H1 (cell line): ENCODE measurements at regions not wholly inside any gene's neighbourhood (a gene's known extent, or its start where the extent isn't known, plus 50 kb on each side); places are given as distances from the start of the nearest gene placed in this dataset.

Experiments
- CTCF ChIA-PET: fragments of 300-600 bp; sonication (Branson Sonifier 250); formaldehyde crosslinking; loops from one replicate; lab custom pipeline; 2021; ENCODE audit not compliant: partially characterized antibody; lab: Charles Lee
- POLR2A ChIA-PET: fragments of 300-600 bp; sonication (Branson Sonifier 250); formaldehyde crosslinking; loops from one replicate; lab custom pipeline; 2021; ENCODE audit warnings: inconsistent platforms; ENCODE audit not compliant: partially characterized antibody; lab: Charles Lee
- DNase-seq, 2 experiments: peaks; one replicate each; pipeline versions ENCODE4 v3.0.0 to v3.0.0-alpha.2; 2010 to 2022; ENCODE audit warnings: low spot score in 2 of 2, low read depth in 1 of 2, mixed read lengths in 1 of 2
- FAIRE-seq: peaks from 2 replicates; lab custom pipeline; 2011; peaks lifted over from hg19 to GRCh38; lab: Jason Lieb, UNC
- H2AFZ ChIP-seq: 2 replicates; pipeline ENCODE4 v1.8.1; 2012; ENCODE audit warnings: low read length, inconsistent platforms
- H2AK5ac ChIP-seq: 2 replicates; pipeline ENCODE4 v1.6.1; 2013; ENCODE audit warnings: low read depth, low read length
- H2BK120ac ChIP-seq: replicated peaks from 2 replicates; pipeline ENCODE3; 2013; ENCODE audit warnings: low read depth, low read length, inconsistent platforms
- H2BK12ac ChIP-seq: 2 replicates; pipeline ENCODE4 v1.6.1; 2013; ENCODE audit warnings: low read depth, low read length
- H2BK15ac ChIP-seq: 2 replicates; pipeline ENCODE4 v1.6.1; 2013; ENCODE audit warnings: low read length
- H2BK20ac ChIP-seq: 2 replicates; pipeline ENCODE4 v1.6.1; 2013; ENCODE audit warnings: low read length
- H2BK5ac ChIP-seq: 2 replicates; pipeline ENCODE4 v1.6.1; 2013; ENCODE audit warnings: low read depth, low read length
- H3K14ac ChIP-seq: 2 replicates; pipeline ENCODE4 v1.6.1; 2013; ENCODE audit warnings: inconsistent platforms; ENCODE audit not compliant: insufficient read length
- H3K18ac ChIP-seq: 2 replicates; pipeline ENCODE4 v1.6.1; 2013; ENCODE audit warnings: low read length; ENCODE audit errors: extremely low read depth
- H3K23ac ChIP-seq: 2 replicates; pipeline ENCODE4 v1.6.1; 2013; ENCODE audit warnings: inconsistent platforms; ENCODE audit not compliant: insufficient read length
- H3K23me2 ChIP-seq: 2 replicates; pipeline ENCODE4 v1.6.1; 2013; ENCODE audit warnings: low read depth, low read length
- H3K27ac ChIP-seq: 2 replicates; pipeline ENCODE4 v1.6.1; 2011; ENCODE audit warnings: low read depth, low read length, inconsistent platforms
- H3K27me3 ChIP-seq, 4 experiments: replicated peaks in 1 of 4; 1 replicate in 1 of 4; 2 replicates in 3 of 4; pipeline versions ENCODE4 v1.6.1 to v1.8.1; 2011 to 2013; ENCODE audit warnings: low read length in 3 of 4, mild to moderate bottlenecking in 3 of 4, inconsistent platforms in 2 of 4, mixed read lengths in 2 of 4, moderate library complexity in 1 of 4; ENCODE audit not compliant: control insufficient read depth in 3 of 4, insufficient read depth in 3 of 4; ENCODE audit errors: extremely low read depth in 1 of 4
- H3K36me3 ChIP-seq, 4 experiments: 2 replicates each; pipeline versions ENCODE4 v1.6.1 to v1.8.1; 2011 to 2013; ENCODE audit warnings: mild to moderate bottlenecking in 4 of 4, low read length in 3 of 4, moderate library complexity in 2 of 4, control low read depth in 1 of 4, inconsistent platforms in 1 of 4; ENCODE audit not compliant: insufficient read depth in 4 of 4, control insufficient read depth in 2 of 4
- H3K4ac ChIP-seq: replicated peaks from 2 replicates; pipeline ENCODE3; 2013; ENCODE audit warnings: low read length, low read depth, mixed read lengths, inconsistent platforms; ENCODE audit not compliant: insufficient read length
- H3K4me1 ChIP-seq, 4 experiments: replicated peaks in 1 of 4; 1 replicate in 1 of 4; 2 replicates in 3 of 4; pipeline versions ENCODE4 v1.6.1 to v1.8.1; 2011 to 2013; ENCODE audit warnings: low read length in 3 of 4, inconsistent platforms in 2 of 4, mixed read lengths in 1 of 4; ENCODE audit not compliant: insufficient read depth in 4 of 4, control insufficient read depth in 3 of 4
- H3K4me2 ChIP-seq, 2 experiments: 2 replicates each; pipeline versions ENCODE4 v1.6.1 to v1.8.1; 2011 to 2013; ENCODE audit warnings: low read depth in 2 of 2, low read length in 2 of 2, control low read depth in 1 of 2, inconsistent platforms in 1 of 2, mild to moderate bottlenecking in 1 of 2; ENCODE audit not compliant: insufficient read depth in 1 of 2
- H3K4me3 ChIP-seq, 4 experiments: fragments of 200-600, 300-600 bp in 1 of 4; sonication (generic), shearing (Covaris generic), sonication (Bioruptor Twin) in 1 of 4; 2 replicates each; pipeline versions ENCODE4 v1.5.1 to v1.8.1; 2011 to 2016; ENCODE audit warnings: low read length in 4 of 4, low read depth in 3 of 4, control low read depth in 2 of 4, inconsistent platforms in 2 of 4, mild to moderate bottlenecking in 2 of 4, mixed read lengths in 1 of 4, moderate library complexity in 1 of 4; ENCODE audit not compliant: insufficient read depth in 2 of 4; ENCODE audit errors: extremely low read depth in 1 of 4
- H3K56ac ChIP-seq: replicated peaks from 2 replicates; pipeline ENCODE3; 2013; ENCODE audit warnings: low read depth, mild to moderate bottlenecking, mixed read lengths, low read length, inconsistent platforms; ENCODE audit not compliant: insufficient read length
- H3K79me1 ChIP-seq: 2 replicates; pipeline ENCODE4 v1.6.1; 2013; ENCODE audit warnings: low read depth, low read length, control low read depth
- H3K79me2 ChIP-seq, 2 experiments: 2 replicates each; pipeline versions ENCODE4 v1.6.1 to v1.8.1; 2012 to 2013; ENCODE audit warnings: low read length in 2 of 2, mild to moderate bottlenecking in 2 of 2, inconsistent platforms in 1 of 2; ENCODE audit not compliant: insufficient read depth in 2 of 2, control insufficient read depth in 1 of 2
- H3K9ac ChIP-seq, 4 experiments: replicated peaks in 1 of 4; 1 replicate in 1 of 4; 2 replicates in 3 of 4; pipeline versions ENCODE4 v1.6.1 to v1.8.1; 2011 to 2013; ENCODE audit warnings: low read depth in 3 of 4, low read length in 3 of 4, control low read depth in 2 of 4, mild to moderate bottlenecking in 2 of 4, moderate library complexity in 2 of 4, inconsistent platforms in 1 of 4; ENCODE audit errors: extremely low read depth in 1 of 4
- H3K9me3 ChIP-seq, 2 experiments: 2 replicates each; pipeline versions ENCODE4 v1.6.1 to v1.8.1; 2012 to 2013; ENCODE audit warnings: mild to moderate bottlenecking in 2 of 2, moderate library complexity in 2 of 2, control low read depth in 1 of 2, inconsistent platforms in 1 of 2, low read depth in 1 of 2, low read length in 1 of 2, mixed read lengths in 1 of 2; ENCODE audit not compliant: insufficient read depth in 2 of 2
- H4K20me1 ChIP-seq, 2 experiments: replicated peaks in 1 of 2; 2 replicates each; pipeline versions ENCODE3 to v1.8.1; 2011 to 2013; ENCODE audit warnings: inconsistent platforms in 2 of 2, low read length in 2 of 2, mild to moderate bottlenecking in 1 of 2; ENCODE audit not compliant: insufficient read depth in 2 of 2, control insufficient read depth in 1 of 2
- H4K5ac ChIP-seq: 2 replicates; pipeline ENCODE4 v1.6.1; 2013; ENCODE audit warnings: low read length, low read depth, mixed read lengths, inconsistent platforms; ENCODE audit not compliant: insufficient read length
- H4K8ac ChIP-seq: 2 replicates; pipeline ENCODE4 v1.8.0; 2013; ENCODE audit warnings: mild to moderate bottlenecking, moderate library complexity, low read length, inconsistent platforms; ENCODE audit not compliant: insufficient read depth; ENCODE audit errors: extremely low read depth
- H4K91ac ChIP-seq: replicated peaks from 2 replicates; pipeline ENCODE3; 2013; ENCODE audit warnings: low read length, mixed read lengths, inconsistent platforms; ENCODE audit not compliant: insufficient read length
- CBX5 ChIP-seq: fragments of 300-800, 300-1000 bp; sonication (generic); IDR thresholded peaks from 2 replicates; pipeline ENCODE4 v1.7.1; 2016; ENCODE audit warnings: antibody characterized with exemption, low read length, low read depth
- GABPA ChIP-seq: IDR thresholded peaks from 2 replicates; pipeline ENCODE4 v1.6.1; 2011; ENCODE audit warnings: mild to moderate bottlenecking, low read length, moderate library complexity, borderline replicate concordance; ENCODE audit not compliant: insufficient read depth
- HDAC6 ChIP-seq: IDR thresholded peaks from one replicate; pipeline ENCODE4 v1.7.1; 2012; ENCODE audit warnings: low read depth, mild to moderate bottlenecking, inconsistent platforms, low read length, moderate library complexity
- MAFK ChIP-seq: IDR thresholded peaks from 2 replicates; pipeline ENCODE4 v1.6.1; 2012; ENCODE audit warnings: low read depth, mild to moderate bottlenecking, improper control_type of control experiment, low read length
- RBBP5 ChIP-seq: IDR thresholded peaks from 2 replicates; pipeline ENCODE4 v1.7.1; 2012; ENCODE audit warnings: low read depth, mild to moderate bottlenecking, inconsistent platforms, low read length, moderate library complexity, borderline replicate concordance
- RXRA ChIP-seq: IDR thresholded peaks from 2 replicates; pipeline ENCODE4 v1.6.1; 2011; ENCODE audit warnings: low read depth, mild to moderate bottlenecking, low read length, moderate library complexity; ENCODE audit not compliant: insufficient read depth
- SIRT6 ChIP-seq: IDR thresholded peaks from one replicate; pipeline ENCODE4 v1.7.1; 2012; ENCODE audit warnings: low read length, inconsistent platforms
- SP1 ChIP-seq: IDR thresholded peaks from 2 replicates; pipeline ENCODE4 v1.6.1; 2011; ENCODE audit warnings: low read depth, low read length
- TBP ChIP-seq: IDR thresholded peaks from 2 replicates; pipeline ENCODE4 v1.6.1; 2011; ENCODE audit warnings: low read depth, low read length, improper control_type of control experiment
- ZNF274 ChIP-seq: IDR thresholded peaks from 2 replicates; pipeline ENCODE4 v1.7.0; 2012; ENCODE audit warnings: low read length, borderline replicate concordance; ENCODE audit errors: extremely low read depth
- WGBS, 2 experiments: shearing (Covaris generic) in 1 of 2; methylation state at CpG; one replicate each; pipeline versions ENCODE4 v1.1.6 to v1.1.7; 2013 to 2015; ENCODE audit warnings: low lambda C conversion rate in 2 of 2, mixed read lengths in 2 of 2, inconsistent platforms in 1 of 2, low coverage in 1 of 2, missing lambda C conversion rate in 1 of 2; ENCODE audit not compliant: insufficient replicate concordance in 2 of 2, insufficient coverage in 1 of 2, insufficient read length in 1 of 2; ENCODE audit errors: extremely low coverage in 1 of 2, missing lambda C conversion rate in 1 of 2; 5-methylcytosine and 5-hydroxymethylcytosine counted together
- TF ChIP-seq, protein P1 (sequence below): IDR thresholded peaks from 2 replicates; pipeline ENCODE4 v1.6.1; 2011; ENCODE audit warnings: low read depth, mild to moderate bottlenecking, low read length; ENCODE audit not compliant: insufficient read depth
- TF ChIP-seq, protein P2 (sequence below): IDR thresholded peaks from 2 replicates; pipeline ENCODE4 v1.6.1; 2012; ENCODE audit warnings: inconsistent platforms
- TF ChIP-seq, protein P3 (sequence below): IDR thresholded peaks from 2 replicates; pipeline ENCODE4 v1.6.1; 2012; ENCODE audit warnings: low read length, inconsistent platforms

DNA sequence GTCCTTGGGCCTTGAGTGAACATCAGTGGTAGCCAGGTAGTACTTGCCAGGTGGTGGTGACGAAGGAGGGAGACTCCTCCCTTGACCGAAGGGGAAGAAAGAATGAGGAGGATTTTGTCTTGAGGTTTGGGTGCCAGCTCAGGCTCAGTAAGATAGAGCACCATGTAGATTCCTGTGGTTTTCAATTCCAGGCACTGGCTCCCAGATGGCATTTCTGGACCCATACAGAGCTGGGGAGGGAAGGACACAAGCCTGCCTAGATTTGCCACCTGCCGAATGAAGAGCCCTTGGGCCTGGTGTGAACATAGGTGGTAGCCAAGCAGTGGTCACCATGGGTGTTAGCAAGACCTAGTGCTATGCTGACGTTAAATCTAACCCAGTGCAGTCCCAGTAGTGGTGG, 108.8 kb upstream of the UBE2E3 start:
- H3K14ac ChIP-seq = no peak overlapping the region
- H3K56ac ChIP-seq = no peak overlapping the region
- H3K27ac ChIP-seq = no peak overlapping the region
- no peak overlapping the region for H2AFZ ChIP-seq
- ChIA-PET CTCF (no interaction called here), POLR2A (no interaction called here)
- no peak for DNase-seq
- H2BK12ac ChIP-seq = no peak overlapping the region
- no peak overlapping the region for H2BK15ac ChIP-seq
- FAIRE-seq = no peak
- no peaks in the 10 kb centered on the region for H4K20me1 ChIP-seq
- H2BK5ac ChIP-seq = no peak overlapping the region
- H3K4me1 ChIP-seq = no peaks in the 10 kb centered on the region
- no peak overlapping the region for H3K4me3 ChIP-seq
- no peak overlapping the region for H3K23ac ChIP-seq
- no peak overlapping the region for H2BK20ac ChIP-seq
- H4K91ac ChIP-seq = no peak overlapping the region
- no peak overlapping the region for H2AK5ac ChIP-seq
- no peaks in the 10 kb centered on the region for H3K79me2 ChIP-seq
- no peak overlapping the region for H3K9ac ChIP-seq
- no peaks in the 10 kb centered on the region for H3K36me3 ChIP-seq
- H2BK120ac ChIP-seq = no peak overlapping the region
- no peak overlapping the region for H4K8ac ChIP-seq
- H3K9me3 ChIP-seq = no peaks in the 10 kb centered on the region
- no peak overlapping the region for H4K5ac ChIP-seq
- no peak overlapping the region for H3K18ac ChIP-seq
- H3K4ac ChIP-seq = no peak overlapping the region
- no peak overlapping the region for H3K4me2 ChIP-seq
- no peaks in the 10 kb centered on the region for H3K27me3 ChIP-seq
- WGBS, 2 experiments = 71% methylated on average over 4 of the region's 4 CpGs; no CpG with 5 or more reads in 1 of the 2 experiments
- no peaks in the 10 kb centered on the region for H3K79me1 ChIP-seq
- H3K23me2 ChIP-seq = no peaks in the 10 kb centered on the region
- TF ChIP-seq MAFK (no peak), ZNF274 (no peak), RBBP5 (no peak), HDAC6 (no peak), RXRA (no peak), SIRT6 (no peak), SP1 (no peak), GABPA (no peak), TBP (no peak), CBX5 (no peak)
- TF ChIP-seq, protein P1, sequence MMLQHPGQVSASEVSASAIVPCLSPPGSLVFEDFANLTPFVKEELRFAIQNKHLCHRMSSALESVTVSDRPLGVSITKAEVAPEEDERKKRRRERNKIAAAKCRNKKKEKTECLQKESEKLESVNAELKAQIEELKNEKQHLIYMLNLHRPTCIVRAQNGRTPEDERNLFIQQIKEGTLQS = no peak
- TF ChIP-seq, protein P2, sequence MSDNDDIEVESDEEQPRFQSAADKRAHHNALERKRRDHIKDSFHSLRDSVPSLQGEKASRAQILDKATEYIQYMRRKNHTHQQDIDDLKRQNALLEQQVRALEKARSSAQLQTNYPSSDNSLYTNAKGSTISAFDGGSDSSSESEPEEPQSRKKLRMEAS = no peak
- TF ChIP-seq, protein P3, sequence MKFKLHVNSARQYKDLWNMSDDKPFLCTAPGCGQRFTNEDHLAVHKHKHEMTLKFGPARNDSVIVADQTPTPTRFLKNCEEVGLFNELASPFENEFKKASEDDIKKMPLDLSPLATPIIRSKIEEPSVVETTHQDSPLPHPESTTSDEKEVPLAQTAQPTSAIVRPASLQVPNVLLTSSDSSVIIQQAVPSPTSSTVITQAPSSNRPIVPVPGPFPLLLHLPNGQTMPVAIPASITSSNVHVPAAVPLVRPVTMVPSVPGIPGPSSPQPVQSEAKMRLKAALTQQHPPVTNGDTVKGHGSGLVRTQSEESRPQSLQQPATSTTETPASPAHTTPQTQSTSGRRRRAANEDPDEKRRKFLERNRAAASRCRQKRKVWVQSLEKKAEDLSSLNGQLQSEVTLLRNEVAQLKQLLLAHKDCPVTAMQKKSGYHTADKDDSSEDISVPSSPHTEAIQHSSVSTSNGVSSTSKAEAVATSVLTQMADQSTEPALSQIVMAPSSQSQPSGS = no peak
